SK-N-SH (cell line): ENCODE measurements at regions not wholly inside any gene's neighbourhood (a gene's known extent, or its start where the extent isn't known, plus 50 kb on each side); places are given as distances from the start of the nearest gene placed in this dataset.

ENCODE experiments used
- CTCF ChIP-seq: fragments of 200-600 bp; sonication (generic); IDR thresholded peaks from 2 replicates; pipeline ENCODE4 v1.6.1; 2017; ENCODE audit warnings: antibody characterized with exemption, mild to moderate bottlenecking, moderate library complexity
- EZH2phosphoT487 ChIP-seq: fragments of 200-600 bp; sonication (generic); IDR thresholded peaks from 2 replicates; pipeline ENCODE4 v1.6.1; 2017; ENCODE audit warnings: low read depth, mixed run types, mild to moderate bottlenecking, antibody characterized with exemption, moderate library complexity, borderline replicate concordance
- GATA2 ChIP-seq: sonication (generic); formaldehyde crosslinking; IDR thresholded peaks from 2 replicates; pipeline ENCODE4 v1.5.0; 2020; ENCODE audit warnings: mild to moderate bottlenecking, missing genetic modification reagents
- IRF3 ChIP-seq: fragments of 150-350 bp; IDR thresholded peaks from 2 replicates; pipeline ENCODE4 v1.6.1; 2016; ENCODE audit warnings: mild to moderate bottlenecking, low read depth, low read length
- JUND ChIP-seq: IDR thresholded peaks from 2 replicates; pipeline ENCODE4 v1.4.0; 2012
- MXI1 ChIP-seq: IDR thresholded peaks from 2 replicates; pipeline ENCODE4 v1.6.1; 2012; ENCODE audit warnings: mild to moderate bottlenecking, low read depth, low read length, improper control_type of control experiment
- TF ChIP-seq, protein P1 (sequence below): IDR thresholded peaks from 2 replicates; pipeline ENCODE4 v1.4.0; 2012; ENCODE audit warnings: low read depth
- TF ChIP-seq, protein P2 (sequence below): IDR thresholded peaks from 2 replicates; pipeline ENCODE4 v1.6.1; 2012; ENCODE audit warnings: mild to moderate bottlenecking, low read depth, low read length, moderate library complexity
- TF ChIP-seq, protein P3 (sequence below): fragments of 150-350 bp; IDR thresholded peaks from 2 replicates; pipeline ENCODE4 v1.6.1; 2017; ENCODE audit warnings: antibody characterized with exemption, low read length, low read depth, borderline replicate concordance

DNA sequence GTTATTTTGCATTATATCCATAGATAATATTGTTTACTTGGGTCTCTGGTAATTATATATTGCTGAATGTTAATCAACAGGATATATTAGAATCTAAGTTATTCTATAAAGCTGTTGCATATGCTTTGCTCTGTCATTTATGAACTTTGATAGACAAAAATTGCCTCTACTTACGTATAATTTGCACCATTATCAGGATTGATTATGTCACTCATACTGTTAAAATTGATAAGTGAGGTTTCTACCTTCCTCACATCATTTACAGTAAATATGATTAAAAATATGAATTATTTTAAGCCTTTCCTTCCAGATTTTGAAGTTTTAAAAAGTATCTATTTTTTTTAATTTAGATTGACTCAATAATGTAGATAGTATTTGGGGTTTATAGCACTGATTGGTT lies 1540.4 kb upstream of the PRMT6 start:
- TF ChIP-seq GATA2 (CRISPR knock-in tag) (no peak), CTCF (no peak), MXI1 (no peak), JUND (no peak), EZH2phosphoT487 (no peak), IRF3 (no peak)
- TF ChIP-seq, protein P1, sequence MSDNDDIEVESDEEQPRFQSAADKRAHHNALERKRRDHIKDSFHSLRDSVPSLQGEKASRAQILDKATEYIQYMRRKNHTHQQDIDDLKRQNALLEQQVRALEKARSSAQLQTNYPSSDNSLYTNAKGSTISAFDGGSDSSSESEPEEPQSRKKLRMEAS: no peak
- TF ChIP-seq, protein P2, sequence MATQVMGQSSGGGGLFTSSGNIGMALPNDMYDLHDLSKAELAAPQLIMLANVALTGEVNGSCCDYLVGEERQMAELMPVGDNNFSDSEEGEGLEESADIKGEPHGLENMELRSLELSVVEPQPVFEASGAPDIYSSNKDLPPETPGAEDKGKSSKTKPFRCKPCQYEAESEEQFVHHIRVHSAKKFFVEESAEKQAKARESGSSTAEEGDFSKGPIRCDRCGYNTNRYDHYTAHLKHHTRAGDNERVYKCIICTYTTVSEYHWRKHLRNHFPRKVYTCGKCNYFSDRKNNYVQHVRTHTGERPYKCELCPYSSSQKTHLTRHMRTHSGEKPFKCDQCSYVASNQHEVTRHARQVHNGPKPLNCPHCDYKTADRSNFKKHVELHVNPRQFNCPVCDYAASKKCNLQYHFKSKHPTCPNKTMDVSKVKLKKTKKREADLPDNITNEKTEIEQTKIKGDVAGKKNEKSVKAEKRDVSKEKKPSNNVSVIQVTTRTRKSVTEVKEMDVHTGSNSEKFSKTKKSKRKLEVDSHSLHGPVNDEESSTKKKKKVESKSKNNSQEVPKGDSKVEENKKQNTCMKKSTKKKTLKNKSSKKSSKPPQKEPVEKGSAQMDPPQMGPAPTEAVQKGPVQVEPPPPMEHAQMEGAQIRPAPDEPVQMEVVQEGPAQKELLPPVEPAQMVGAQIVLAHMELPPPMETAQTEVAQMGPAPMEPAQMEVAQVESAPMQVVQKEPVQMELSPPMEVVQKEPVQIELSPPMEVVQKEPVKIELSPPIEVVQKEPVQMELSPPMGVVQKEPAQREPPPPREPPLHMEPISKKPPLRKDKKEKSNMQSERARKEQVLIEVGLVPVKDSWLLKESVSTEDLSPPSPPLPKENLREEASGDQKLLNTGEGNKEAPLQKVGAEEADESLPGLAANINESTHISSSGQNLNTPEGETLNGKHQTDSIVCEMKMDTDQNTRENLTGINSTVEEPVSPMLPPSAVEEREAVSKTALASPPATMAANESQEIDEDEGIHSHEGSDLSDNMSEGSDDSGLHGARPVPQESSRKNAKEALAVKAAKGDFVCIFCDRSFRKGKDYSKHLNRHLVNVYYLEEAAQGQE: no peak
- TF ChIP-seq, protein P3, sequence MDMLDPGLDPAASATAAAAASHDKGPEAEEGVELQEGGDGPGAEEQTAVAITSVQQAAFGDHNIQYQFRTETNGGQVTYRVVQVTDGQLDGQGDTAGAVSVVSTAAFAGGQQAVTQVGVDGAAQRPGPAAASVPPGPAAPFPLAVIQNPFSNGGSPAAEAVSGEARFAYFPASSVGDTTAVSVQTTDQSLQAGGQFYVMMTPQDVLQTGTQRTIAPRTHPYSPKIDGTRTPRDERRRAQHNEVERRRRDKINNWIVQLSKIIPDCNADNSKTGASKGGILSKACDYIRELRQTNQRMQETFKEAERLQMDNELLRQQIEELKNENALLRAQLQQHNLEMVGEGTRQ: no peak
